K562 (cell line): ENCODE measurements at regions not wholly inside any gene's neighbourhood (a gene's known extent, or its start where the extent isn't known, plus 50 kb on each side); places are given as distances from the start of the nearest gene placed in this dataset.

Experiments
- ATAC-seq: fragments of 200-7000 bp; cut with Tn5 transposase; 3 replicates; pipeline ENCODE4 v1.9.1; 2020; ENCODE audit warnings: moderate library complexity
- BruUV-seq: library from RNA; stranded (reverse); fragments of 400-500 nt; replicated peaks from 2 replicates; lab custom pipeline; 2021; lab: Mats Ljungman, UMichigan
- CTCF ChIA-PET: fragments of 300-600 bp; formaldehyde crosslinking; extraction: SDS; loops from one replicate; lab custom pipeline; 2021; ENCODE audit warnings: low intra/inter-chr PET ratio; lab: Yijun Ruan, JAX
- POLR2A ChIA-PET: fragments of 300-600, 350-650 bp; sonication (Branson Sonifier 250); formaldehyde crosslinking; extraction: SDS; loops from one replicate; lab custom pipeline; 2021; ENCODE audit warnings: antibody characterized with exemption, inconsistent platforms; lab: Yijun Ruan, JAX
- DNase-seq, 4 experiments: peaks; one replicate each; pipeline versions ENCODE4 v3.0.0 to v3.0.0-alpha.2; 2011 to 2018; ENCODE audit warnings: low spot score in 3 of 4, mixed read lengths in 3 of 4; ENCODE audit errors: extremely low read depth in 1 of 4
- FAIRE-seq: peaks from 2 replicates; lab custom pipeline; 2011; peaks lifted over from hg19 to GRCh38; lab: Jason Lieb, UNC
- H2AFZ ChIP-seq: 2 replicates; pipeline ENCODE4 v1.6.0; 2011; ENCODE audit warnings: low read depth, low read length, control low read depth, inconsistent platforms
- H3K27ac ChIP-seq: fragments of 200-600 bp; 3 replicates; pipeline ENCODE4 v1.8.0; 2011; ENCODE audit warnings: low read depth, mild to moderate bottlenecking, control low read depth, inconsistent platforms, low read length, moderate library complexity, mixed read lengths; ENCODE audit errors: extremely low read depth
- H3K27me3 ChIP-seq, 2 experiments: fragments of 300-600 bp in 1 of 2; 2 replicates in 1 of 2; 3 replicates in 1 of 2; pipeline versions ENCODE4 v1.6.0 to v1.8.0; 2011; ENCODE audit warnings: inconsistent platforms in 2 of 2, low read length in 2 of 2, mild to moderate bottlenecking in 1 of 2, mixed read lengths in 1 of 2, moderate library complexity in 1 of 2; ENCODE audit not compliant: control insufficient read depth in 2 of 2, insufficient read depth in 2 of 2
- H3K36me3 ChIP-seq: fragments of 300-600 bp; 3 replicates; pipeline ENCODE4 v1.8.0; 2011; ENCODE audit warnings: mild to moderate bottlenecking, low read length, inconsistent platforms; ENCODE audit not compliant: control insufficient read depth, insufficient read depth
- H3K4me1 ChIP-seq, 2 experiments: fragments of 200-600 bp in 1 of 2; replicated peaks in 1 of 2; 2 replicates in 1 of 2; 3 replicates in 1 of 2; pipeline versions ENCODE4 v1.5.1 to v1.8.0; 2011; ENCODE audit warnings: inconsistent platforms in 2 of 2, low read length in 2 of 2, mild to moderate bottlenecking in 1 of 2, mixed read lengths in 1 of 2, moderate library complexity in 1 of 2; ENCODE audit not compliant: control insufficient read depth in 2 of 2, insufficient read depth in 2 of 2
- H3K4me2 ChIP-seq: 2 replicates; pipeline ENCODE4 v1.6.1; 2011; ENCODE audit warnings: low read length, control low read depth, inconsistent platforms, mixed read lengths; ENCODE audit not compliant: insufficient read depth
- H3K4me3 ChIP-seq: fragments of 200-600 bp; sonication (generic), shearing (Covaris generic); 2 replicates; pipeline ENCODE4 v1.5.1; 2016; ENCODE audit warnings: control low read depth, inconsistent platforms
- H3K79me2 ChIP-seq: fragments of 200-600 bp; 3 replicates; pipeline ENCODE4 v1.8.0; 2011; ENCODE audit warnings: low read length, inconsistent platforms; ENCODE audit not compliant: control insufficient read depth, insufficient read depth
- H3K9ac ChIP-seq, 2 experiments: 2 replicates each; pipeline versions ENCODE4 v1.6.0 to v1.6.1; 2011; ENCODE audit warnings: low read depth in 2 of 2, low read length in 2 of 2, control low read depth in 1 of 2, inconsistent platforms in 1 of 2, mild to moderate bottlenecking in 1 of 2, mixed read lengths in 1 of 2; ENCODE audit not compliant: insufficient read depth in 1 of 2
- H3K9me1 ChIP-seq: one replicate; pipeline ENCODE4 v1.6.0; 2011; ENCODE audit warnings: inconsistent platforms, mild to moderate bottlenecking, low read length, moderate library complexity; ENCODE audit not compliant: control insufficient read depth, insufficient read depth
- H3K9me3 ChIP-seq: replicated peaks from 2 replicates; pipeline ENCODE4 v1.5.1; 2011; ENCODE audit warnings: low read depth, low read length, inconsistent platforms; ENCODE audit not compliant: control insufficient read depth, insufficient read depth
- H4K20me1 ChIP-seq: replicated peaks from 2 replicates; pipeline ENCODE4 v1.6.1; 2011; ENCODE audit warnings: low read length, inconsistent platforms, mixed read lengths; ENCODE audit not compliant: control insufficient read depth, insufficient read depth
- CBFA2T3 ChIP-seq: fragments of 450-650 bp; IDR thresholded peaks from 2 replicates; pipeline ENCODE4 v1.6.1; 2017
- HDAC1 ChIP-seq, 2 experiments: fragments of 450-650 bp; IDR thresholded peaks; 2 replicates each; pipeline ENCODE4 v1.6.1; 2016 to 2017; ENCODE audit warnings: inconsistent platforms in 1 of 2, mild to moderate bottlenecking in 1 of 2, moderate library complexity in 1 of 2
- RBBP5 ChIP-seq: fragments of 200-600 bp; sonication (generic); IDR thresholded peaks from 2 replicates; pipeline ENCODE4 v1.6.1; 2012; ENCODE audit warnings: borderline replicate concordance, mild to moderate bottlenecking, low read length, control low read depth, inconsistent platforms; ENCODE audit not compliant: insufficient read depth, poor library complexity, severe bottlenecking
- REST ChIP-seq, 2 experiments: fragments of 450-650 bp; formaldehyde crosslinking in 1 of 2; IDR thresholded peaks; 2 replicates each; pipeline versions ENCODE4 v1.4.0 to v1.6.1; 2014 to 2020; ENCODE audit warnings: mild to moderate bottlenecking in 2 of 2, borderline replicate concordance in 1 of 2, low read depth in 1 of 2
- ZBTB34 ChIP-seq: fragments of 250-450 bp; sonication (Bioruptor Pico); IDR thresholded peaks from 2 replicates; pipeline ENCODE4 v1.8.0; 2021; ENCODE audit warnings: mild to moderate bottlenecking, moderate library complexity
- WGBS: fragments of 100-300 bp; shearing (Covaris generic); methylation state at CpG from one replicate; pipeline ENCODE4 v1.1.6; 2016; ENCODE audit warnings: low coverage, mixed read lengths; ENCODE audit not compliant: insufficient coverage; ENCODE audit errors: missing lambda C conversion rate; 5-methylcytosine and 5-hydroxymethylcytosine counted together
- in situ Hi-C: fragments of 300-500 bp; cut with MboI; formaldehyde crosslinking; loops from 4 replicates; pipeline ENCODE4 v1.15.0; 2018; ENCODE audit warnings: inconsistent platforms, mixed read lengths
- intact Hi-C: fragments of 100-400 bp; cut with micrococcal nuclease; formaldehyde crosslinking; loops from 2 replicates; pipeline ENCODE4 v1.14.2; 2022

GRCh38 chr13:81762449-81762848 lies 1421.5 kb upstream of the SPRY2 start (continued):
- TF ChIP-seq REST (IDR thresholded peaks at IDR 0.05; ENCODE audit: borderline replicate concordance): no peak
- no peak for TF ChIP-seq REST (CRISPR knock-in tag; IDR thresholded peaks at IDR 0.05; ENCODE audit: low read depth)

- no peak overlapping the region for H2AFZ ChIP-seq
- 0% methylated on average over 2 of the region's 2 CpGs for WGBS
- ChIA-PET CTCF (no interaction called here), POLR2A (no interaction called here)
- H3K79me2 ChIP-seq: no peaks in the 10 kb centered on the region
- H3K9ac ChIP-seq: no peak overlapping the region
- no peak for DNase-seq
- no peaks in the 10 kb centered on the region for H3K36me3 ChIP-seq
- BruUV-seq: no TSS peak
- H3K9me1 ChIP-seq: no peaks in the 10 kb centered on the region
- ATAC-seq: no peak
- in situ Hi-C loops: no loop called here
- H3K27me3 ChIP-seq: no peaks in the 10 kb centered on the region
- no peaks in the 10 kb centered on the region for H4K20me1 ChIP-seq
- TF ChIP-seq ZBTB34 (CRISPR knock-in tag) (no peak), RBBP5 (no peak), CBFA2T3 (no peak), HDAC1 (IDR thresholded peaks at IDR 0.05) (no peak)
- TF ChIP-seq, all 486 proteins: peak for 0
- Histone ChIP-seq H3K27ac (no peak overlapping the region), H3K9me3 (no peaks in the 10 kb centered on the region), H3K4me3 (no peak overlapping the region), H3K4me2 (no peak overlapping the region), H3K4me1 (no peaks in the 10 kb centered on the region)
- intact Hi-C loops: no loop called here
- FAIRE-seq: no peak
Measured at GRCh38 chr13:81760316-81760715, 1419.4 kb upstream of the SPRY2 start.
